ENCODE measurements at regions not wholly inside any gene's neighbourhood (a gene's known extent, or its start where the extent isn't known, plus 50 kb on each side); places are given as distances from the start of the nearest gene placed in this dataset.
"Not testable (repeated sequence)": the region's sequence is repeated elsewhere in the genome, so short reads cannot be mapped to it uniquely, and the experiment has no call there.

GRCh38 chrX:35291013-35291412 lies 348.4 kb downstream of the FAM47B start:
- H3K27ac ChIP-seq, result no peak overlapping the region
- no peak overlapping the region for H3K4me3 ChIP-seq
- no peak for DNase-seq
- peaks cover 0 to 6% (median 0%) of the 10 kb centered on the region in 8 donors for H3K9me3 ChIP-seq
- TF ChIP-seq CTCF (IDR thresholded peaks at IDR 0.05 in 8 of 11, conservative IDR thresholded peaks at IDR 0.05 in 3 of 11) (no peak), POLR2AphosphoS5 (IDR thresholded peaks at IDR 0.05) (no peak), POLR2A (IDR thresholded peaks at IDR 0.05) (no peak)
- no peaks in the 10 kb centered on the region for H3K27me3 ChIP-seq (replicated peaks in 1 of 7)
- WGBS, 5 donors, result 65 to 85% (median 82%) methylated on average over 2 of the region's 2 CpGs
- H3K4me1 ChIP-seq, result no peaks in the 10 kb centered on the region
- intact Hi-C loops (cut with DNase I; ENCODE audit: low total_unique reads), result no loop called here
- no peaks in the 10 kb centered on the region for H3K36me3 ChIP-seq

GRCh38 chrX:35292522-35292921 lies 349.9 kb downstream of the FAM47B start:
- no peaks in the 10 kb centered on the region for H3K4me1 ChIP-seq
- no peak for DNase-seq
- intact Hi-C loops (cut with DNase I; ENCODE audit: low total_unique reads), result no loop called here
- H3K27ac ChIP-seq, result no peak overlapping the region
- H3K36me3 ChIP-seq, result no peaks in the 10 kb centered on the region
- H3K27me3 ChIP-seq (replicated peaks in 1 of 7), result no peaks in the 10 kb centered on the region
- TF ChIP-seq POLR2AphosphoS5 (IDR thresholded peaks at IDR 0.05) (no peak), POLR2A (IDR thresholded peaks at IDR 0.05) (no peak), CTCF (IDR thresholded peaks at IDR 0.05 in 8 of 11, conservative IDR thresholded peaks at IDR 0.05 in 3 of 11) (no peak)
- H3K4me3 ChIP-seq, result no peak overlapping the region
- peaks cover 0 to 6% (median 0%) of the 10 kb centered on the region in 8 donors for H3K9me3 ChIP-seq

- H3K36me3 ChIP-seq; H3K4me3 ChIP-seq; intact Hi-C loops (cut with DNase I; ENCODE audit: low total_unique reads); H3K27me3 ChIP-seq (replicated peaks in 1 of 7); H3K4me1 ChIP-seq; H3K27ac ChIP-seq; DNase-seq: not testable (repeated sequence)
- peaks cover 0 to 24% (median 3%) of the 10 kb centered on the region in 8 donors for H3K9me3 ChIP-seq
Observed at GRCh38 chrX:35305037-35305436, 362.4 kb downstream of the FAM47B start.

DNA sequence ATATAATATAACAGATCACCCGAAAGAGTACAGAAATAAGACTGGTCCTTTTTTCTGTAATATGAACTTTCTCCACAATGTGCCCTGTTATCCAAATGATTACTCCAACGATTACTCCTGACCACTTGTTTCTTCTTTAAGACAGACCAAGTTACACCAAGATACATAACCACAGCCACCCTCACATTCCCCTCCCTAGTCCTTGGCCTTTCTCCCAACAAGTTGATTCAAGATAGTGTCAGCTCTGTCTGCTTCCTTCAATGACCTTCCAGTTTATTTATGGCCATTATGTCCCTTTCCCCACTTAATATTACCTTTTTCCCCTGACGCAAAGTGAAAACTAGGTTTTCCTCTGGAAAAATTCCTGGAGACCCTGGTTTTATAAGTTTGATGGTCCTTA lies 397.2 kb downstream of the FAM47B start:
- H3K9me3 ChIP-seq, result no peaks in the 10 kb centered on the region
- intact Hi-C loops (cut with DNase I; ENCODE audit: low total_unique reads), result no loop called here

DNA sequence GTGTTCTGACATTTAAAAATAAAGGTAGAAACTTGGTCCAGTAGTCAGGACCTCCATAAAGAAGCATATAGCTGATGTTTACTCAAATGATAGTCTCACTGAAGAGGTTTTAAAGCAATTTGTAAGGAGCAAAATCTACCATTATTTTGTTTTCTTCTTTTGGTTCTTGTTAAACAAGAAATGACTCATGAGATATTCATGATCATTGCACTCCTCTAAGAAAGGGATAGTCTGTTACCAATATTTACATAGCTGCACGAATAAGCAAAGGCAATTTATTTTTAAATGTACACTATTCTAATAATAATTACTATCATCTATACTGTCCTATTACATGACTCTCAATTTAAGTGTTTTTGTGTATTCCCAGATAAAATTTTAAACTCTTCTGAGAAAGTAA lies 397.9 kb downstream of the FAM47B start:
- intact Hi-C loops (cut with DNase I; ENCODE audit: low total_unique reads), result no loop called here
- WGBS, 5 donors, result 65 to 96% (median 71%) methylated on average over 1 of the region's 1 CpG
- no peaks in the 10 kb centered on the region for H3K9me3 ChIP-seq
- TF ChIP-seq CTCF (IDR thresholded peaks at IDR 0.05 in 8 of 11, conservative IDR thresholded peaks at IDR 0.05 in 3 of 11), result no peak
- no peak for TF ChIP-seq POLR2A (IDR thresholded peaks at IDR 0.05)
- TF ChIP-seq POLR2AphosphoS5 (IDR thresholded peaks at IDR 0.05), result no peak
- H3K4me1 ChIP-seq, result no peaks in the 10 kb centered on the region
- no peak overlapping the region for H3K27ac ChIP-seq
- H3K4me3 ChIP-seq, result no peak overlapping the region
- no peak for DNase-seq
- H3K27me3 ChIP-seq (replicated peaks in 1 of 7), result no peaks in the 10 kb centered on the region
- H3K36me3 ChIP-seq, result no peaks in the 10 kb centered on the region

More for the DNA sequence above, 397.2 kb downstream of the FAM47B start:
- DNase-seq, result no peak
- H3K4me3 ChIP-seq, result no peak overlapping the region
- H3K4me1 ChIP-seq, result no peaks in the 10 kb centered on the region
- H3K27me3 ChIP-seq (replicated peaks in 1 of 7), result no peaks in the 10 kb centered on the region
- no peak for TF ChIP-seq POLR2A (IDR thresholded peaks at IDR 0.05)
- WGBS, 5 donors, result 73 to 84% (median 77%) methylated on average over 3 of the region's 3 CpGs
- H3K27ac ChIP-seq, result no peak overlapping the region
- H3K36me3 ChIP-seq, result no peaks in the 10 kb centered on the region
